ENCODE measurements at regions not wholly inside any gene's neighbourhood (a gene's known extent, or its start where the extent isn't known, plus 50 kb on each side); places are given as distances from the start of the nearest gene placed in this dataset.
"Not testable (repeated sequence)": the region's sequence is repeated elsewhere in the genome, so short reads cannot be mapped to it uniquely, and the experiment has no call there.

GRCh38 chr6:157727629-157728182 lies 95.3 kb upstream of the SNX9 start:
- intact Hi-C loops (cut with micrococcal nuclease), result no loop called here

- intact Hi-C loops (cut with micrococcal nuclease), result no loop called here
Observed at GRCh38 chr6:157728183-157728881, 94.7 kb upstream of the SNX9 start.

GRCh38 chr6:157731221-157731620 lies 91.8 kb upstream of the SNX9 start:
- intact Hi-C loops (cut with micrococcal nuclease), result no loop called here

GRCh38 chr6:157732007-157732406 lies 91.0 kb upstream of the SNX9 start:
- intact Hi-C loops (cut with micrococcal nuclease), result no loop called here

- intact Hi-C loops (cut with micrococcal nuclease), result no loop called here
Observed at GRCh38 chr6:157732416-157733161, 90.5 kb upstream of the SNX9 start.

- intact Hi-C loops (cut with micrococcal nuclease), result not testable (repeated sequence)
Observed at GRCh38 chr6:157736555-157736954, 86.5 kb upstream of the SNX9 start.

- intact Hi-C loops (cut with micrococcal nuclease), result no loop called here
Observed at GRCh38 chr6:157741321-157741947, 81.6 kb upstream of the SNX9 start.

- intact Hi-C loops (cut with micrococcal nuclease), result no loop called here
Observed at GRCh38 chr6:157741948-157742556, 81.0 kb upstream of the SNX9 start.

- intact Hi-C loops (cut with micrococcal nuclease), result no loop called here
Observed at GRCh38 chr6:157744102-157744601, 78.9 kb upstream of the SNX9 start.

- intact Hi-C loops (cut with micrococcal nuclease), result no loop called here
Observed at GRCh38 chr6:157746897-157747296, 76.1 kb upstream of the SNX9 start.

- intact Hi-C loops (cut with micrococcal nuclease), result no loop called here
Observed at GRCh38 chr6:157747370-157747769, 75.7 kb upstream of the SNX9 start.

- intact Hi-C loops (cut with micrococcal nuclease), result no loop called here
Observed at GRCh38 chr6:157748839-157749571, 74.0 kb upstream of the SNX9 start.

- intact Hi-C loops (cut with micrococcal nuclease), result not testable (repeated sequence)
Observed at GRCh38 chr6:157750973-157751372, 72.1 kb upstream of the SNX9 start.

GRCh38 chr6:157751547-157752200 lies 71.4 kb upstream of the SNX9 start:
- intact Hi-C loops (cut with micrococcal nuclease), result no loop called here

GRCh38 chr6:157752879-157753278 lies 70.2 kb upstream of the SNX9 start:
- intact Hi-C loops (cut with micrococcal nuclease), result not testable (repeated sequence)

- intact Hi-C loops (cut with micrococcal nuclease), result no loop called here
Observed at GRCh38 chr6:157753291-157753690, 69.8 kb upstream of the SNX9 start.

GRCh38 chr6:157753801-157754200 lies 69.2 kb upstream of the SNX9 start:
- intact Hi-C loops (cut with micrococcal nuclease), result loop anchor here (2.0 kb wide), 1 partner anchor 431 kb away; the partner anchor contains the start of gene TMEM242

GRCh38 chr6:157754351-157754750 lies 68.7 kb upstream of the SNX9 start:
- intact Hi-C loops (cut with micrococcal nuclease), result loop anchor here (2.0 kb wide), 1 partner anchor 432 kb away; the partner anchor contains the start of gene TMEM242

GRCh38 chr6:157755032-157755745 lies 67.9 kb upstream of the SNX9 start:
- intact Hi-C loops (cut with micrococcal nuclease), result loop anchor here (2.0 kb wide), 1 partner anchor 432 kb away; the partner anchor contains the start of gene TMEM242
